CD4-positive, CD25-positive, alpha-beta regulatory T cell (primary cell): ENCODE measurements at regions not wholly inside any gene's neighbourhood (a gene's known extent, or its start where the extent isn't known, plus 50 kb on each side); places are given as distances from the start of the nearest gene placed in this dataset.
A peak's percentile ranks its signal among the peaks of the same experiment; 100 is the strongest.

ENCODE experiments used
- ATAC-seq, 2 donors: fragments of 150-1000 bp; cut with Tn5 transposase; one replicate each; pipeline ENCODE4 v1.10.0; 2021; ENCODE audit warnings: low read depth in 2 of 2, moderate number of reproducible peaks in 2 of 2, moderate library complexity in 1 of 2
- DNase-seq, 3 donors: peaks; one replicate each; pipeline versions ENCODE4 v3.0.0 to v3.0.0-alpha.2; 2012 to 2022; ENCODE audit warnings: mixed read lengths in 1 of 3
- H3K27ac ChIP-seq: one replicate; pipeline ENCODE4 v1.7.0; 2013; ENCODE audit warnings: mild to moderate bottlenecking, low read length; ENCODE audit not compliant: insufficient read depth, poor library complexity, severe bottlenecking
- H3K27me3 ChIP-seq: one replicate; pipeline ENCODE4 v1.7.0; 2013; ENCODE audit warnings: low read length; ENCODE audit not compliant: control insufficient read depth, insufficient read depth
- H3K36me3 ChIP-seq: one replicate; pipeline ENCODE4 v1.7.0; 2013; ENCODE audit warnings: mild to moderate bottlenecking, low read length, moderate library complexity; ENCODE audit not compliant: control insufficient read depth, insufficient read depth
- H3K4me1 ChIP-seq: 2 replicates; pipeline ENCODE4 v1.7.0; 2013; ENCODE audit warnings: mild to moderate bottlenecking, low read length; ENCODE audit not compliant: insufficient read depth, control insufficient read depth, poor library complexity, severe bottlenecking
- H3K4me3 ChIP-seq: one replicate; pipeline ENCODE4 v1.7.0; 2013; ENCODE audit warnings: low read depth, mild to moderate bottlenecking, low read length, moderate library complexity
- H3K9me3 ChIP-seq, 2 experiments: 1 replicate in 1 of 2; 2 replicates in 1 of 2; pipeline ENCODE4 v1.7.0; 2013; ENCODE audit warnings: low read length in 2 of 2, mild to moderate bottlenecking in 1 of 2, moderate library complexity in 1 of 2; ENCODE audit not compliant: control insufficient read depth in 2 of 2
- H3K27ac Mint-ChIP-seq, 3 donors: one replicate each; pipeline ENCODE4 v1.8.0; 2020 to 2022; ENCODE audit warnings: mild to moderate bottlenecking in 3 of 3, mixed read lengths in 3 of 3, moderate library complexity in 2 of 3
- H3K27me3 Mint-ChIP-seq: one replicate; pipeline ENCODE4 v1.8.0; 2022; ENCODE audit warnings: mild to moderate bottlenecking, mixed read lengths
- H3K36me3 Mint-ChIP-seq: one replicate; pipeline ENCODE4 v1.8.0; 2020; ENCODE audit warnings: mixed read lengths
- H3K4me1 Mint-ChIP-seq, 4 donors: one replicate each; pipeline ENCODE4 v1.8.0; 2020 to 2022; ENCODE audit warnings: mixed read lengths in 4 of 4, mild to moderate bottlenecking in 1 of 4
- H3K4me3 Mint-ChIP-seq, 4 donors: one replicate each; pipeline ENCODE4 v1.8.0; 2020 to 2022; ENCODE audit warnings: mild to moderate bottlenecking in 4 of 4, mixed read lengths in 4 of 4, moderate library complexity in 3 of 4
- H3K9me3 Mint-ChIP-seq, 7 donors: one replicate each; pipeline ENCODE4 v1.8.0; 2020 to 2022; ENCODE audit warnings: mixed read lengths in 7 of 7, mild to moderate bottlenecking in 3 of 7, moderate library complexity in 2 of 7

DNA sequence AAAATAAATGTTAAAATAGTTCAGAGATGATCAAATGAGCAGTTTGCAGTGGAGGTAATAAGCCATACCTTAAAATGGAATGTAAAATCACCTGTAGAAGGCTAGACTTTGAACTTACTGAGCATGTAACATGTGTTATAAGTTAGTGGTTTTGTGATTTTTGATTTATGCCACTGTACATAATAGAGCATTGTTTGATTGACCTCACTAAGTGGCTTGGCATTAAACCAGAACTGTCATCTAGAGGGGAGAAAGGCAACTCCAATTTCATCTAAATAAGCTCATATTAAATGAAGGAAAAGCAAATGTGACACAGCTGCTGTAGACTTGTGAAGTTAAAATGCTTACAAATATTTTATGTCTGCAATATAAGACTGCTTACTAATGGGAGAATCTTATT is 387.9 kb downstream of the ZIC1 start:
- no peaks in the 10 kb centered on the region for H3K36me3 Mint-ChIP-seq
- Histone ChIP-seq H3K4me1 (no peaks in the 10 kb centered on the region), H3K9me3 (no peaks in the 10 kb centered on the region), H3K36me3 (no peaks in the 10 kb centered on the region), H3K4me3 (no peak overlapping the region), H3K27me3 (no peaks in the 10 kb centered on the region), H3K27ac (no peak overlapping the region)
- peaks cover 0 to 8% (median 2%) of the 10 kb centered on the region in 7 donors for H3K9me3 Mint-ChIP-seq
- H3K4me3 Mint-ChIP-seq = no peak overlapping the region
- ATAC-seq (no peak), DNase-seq (no peak)
- no peaks in the 10 kb centered on the region for H3K27me3 Mint-ChIP-seq
- H3K27ac Mint-ChIP-seq = no peak overlapping the region
- no peaks in the 10 kb centered on the region for H3K4me1 Mint-ChIP-seq

DNA sequence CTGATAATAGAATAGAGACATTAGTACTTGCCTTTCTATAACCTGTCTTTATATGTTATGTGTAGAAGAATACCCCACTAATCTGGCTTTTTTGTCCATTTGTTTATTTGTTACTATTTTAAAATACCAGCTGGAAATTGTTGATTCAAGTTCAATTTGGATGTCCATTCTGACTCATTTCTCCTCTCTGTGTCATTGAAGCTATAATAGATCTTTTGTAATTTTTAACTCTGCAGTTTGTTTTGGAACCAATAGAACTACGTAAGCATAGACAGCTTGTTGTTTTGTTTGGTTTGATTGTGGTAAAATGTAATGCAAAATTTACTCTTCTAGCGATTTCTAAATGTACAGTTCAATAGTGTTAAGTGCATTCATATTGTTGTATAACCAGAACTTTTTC is 390.4 kb downstream of the ZIC1 start:
- no peaks in the 10 kb centered on the region for H3K4me1 ChIP-seq
- no peak overlapping the region for H3K4me3 ChIP-seq
- H3K4me3 Mint-ChIP-seq = no peak overlapping the region
- no peaks in the 10 kb centered on the region for H3K4me1 Mint-ChIP-seq
- no peaks in the 10 kb centered on the region for H3K27me3 ChIP-seq
- no peaks in the 10 kb centered on the region for H3K36me3 ChIP-seq
- H3K9me3 Mint-ChIP-seq = peaks cover 0 to 4% (median 2%) of the 10 kb centered on the region in 7 donors
- no peak overlapping the region for H3K27ac ChIP-seq
- H3K9me3 ChIP-seq = no peaks in the 10 kb centered on the region
- H3K27ac Mint-ChIP-seq = no peak overlapping the region
- no peak for ATAC-seq
- no peaks in the 10 kb centered on the region for H3K36me3 Mint-ChIP-seq
- DNase-seq = no peak
- no peaks in the 10 kb centered on the region for H3K27me3 Mint-ChIP-seq

DNA sequence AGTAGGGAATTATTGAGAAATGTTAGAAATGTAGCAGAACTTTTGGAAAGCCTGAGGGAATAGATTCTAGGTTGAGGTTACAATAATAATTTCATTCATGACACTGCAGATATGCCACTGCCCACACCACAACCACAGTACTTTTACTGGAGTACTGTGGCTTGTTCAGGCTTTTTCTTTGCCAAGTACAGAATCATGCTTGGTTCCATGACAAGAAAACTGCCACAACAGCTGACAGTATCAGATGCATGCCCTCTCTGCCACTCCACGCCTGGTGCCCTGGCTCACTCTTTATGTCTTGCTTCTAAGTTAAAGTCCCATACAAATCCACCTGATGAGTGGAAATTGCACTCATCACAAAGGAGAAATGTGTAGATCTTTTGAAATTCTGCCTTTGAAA is 398.6 kb downstream of the ZIC1 start:
- Mint-ChIP-seq H3K9me3 (peaks cover 0 to 13% (median 3%) of the 10 kb centered on the region in 7 donors), H3K4me3 (no peak overlapping the region), H3K4me1 (no peaks in the 10 kb centered on the region), H3K27ac (no peak overlapping the region), H3K27me3 (no peaks in the 10 kb centered on the region), H3K36me3 (no peaks in the 10 kb centered on the region)
- no peaks in the 10 kb centered on the region for H3K27me3 ChIP-seq
- H3K4me3 ChIP-seq = no peak overlapping the region
- DNase-seq = no peak
- no peak overlapping the region for H3K27ac ChIP-seq
- H3K36me3 ChIP-seq = no peaks in the 10 kb centered on the region
- ATAC-seq = no peak
- peaks cover 0 to 4% of the 10 kb centered on the region in 2 experiments for H3K9me3 ChIP-seq
- no peaks in the 10 kb centered on the region for H3K4me1 ChIP-seq

DNA sequence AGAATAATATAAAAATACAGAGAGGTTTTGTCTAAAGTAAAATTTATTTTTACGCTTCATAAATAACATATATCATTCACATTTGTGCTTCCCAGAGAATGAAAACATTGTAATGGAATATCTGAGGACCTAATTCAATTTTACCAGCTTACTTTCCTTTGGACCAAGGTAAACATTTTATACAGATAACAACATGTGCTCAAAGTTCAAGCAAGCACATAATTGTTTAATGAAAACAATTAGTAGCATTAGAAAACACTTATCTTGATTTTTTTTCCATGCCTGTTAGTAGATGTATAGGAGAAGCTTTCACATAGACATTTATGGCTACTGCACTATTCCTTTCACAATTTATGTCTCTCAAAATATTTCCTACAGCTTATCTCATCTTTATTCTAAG is 400.0 kb downstream of the ZIC1 start:
- Histone ChIP-seq H3K9me3 (peaks cover 0 to 4% of the 10 kb centered on the region in 2 experiments), H3K4me3 (no peak overlapping the region), H3K27ac (no peak overlapping the region), H3K4me1 (no peaks in the 10 kb centered on the region), H3K27me3 (no peaks in the 10 kb centered on the region), H3K36me3 (no peaks in the 10 kb centered on the region)
- no peak for ATAC-seq
- Mint-ChIP-seq H3K4me1 (no peaks in the 10 kb centered on the region), H3K27ac (no peak overlapping the region), H3K36me3 (no peaks in the 10 kb centered on the region), H3K27me3 (no peaks in the 10 kb centered on the region), H3K9me3 (peaks cover 0 to 17% (median 3%) of the 10 kb centered on the region in 7 donors), H3K4me3 (no peak overlapping the region)
- no peak for DNase-seq

DNA sequence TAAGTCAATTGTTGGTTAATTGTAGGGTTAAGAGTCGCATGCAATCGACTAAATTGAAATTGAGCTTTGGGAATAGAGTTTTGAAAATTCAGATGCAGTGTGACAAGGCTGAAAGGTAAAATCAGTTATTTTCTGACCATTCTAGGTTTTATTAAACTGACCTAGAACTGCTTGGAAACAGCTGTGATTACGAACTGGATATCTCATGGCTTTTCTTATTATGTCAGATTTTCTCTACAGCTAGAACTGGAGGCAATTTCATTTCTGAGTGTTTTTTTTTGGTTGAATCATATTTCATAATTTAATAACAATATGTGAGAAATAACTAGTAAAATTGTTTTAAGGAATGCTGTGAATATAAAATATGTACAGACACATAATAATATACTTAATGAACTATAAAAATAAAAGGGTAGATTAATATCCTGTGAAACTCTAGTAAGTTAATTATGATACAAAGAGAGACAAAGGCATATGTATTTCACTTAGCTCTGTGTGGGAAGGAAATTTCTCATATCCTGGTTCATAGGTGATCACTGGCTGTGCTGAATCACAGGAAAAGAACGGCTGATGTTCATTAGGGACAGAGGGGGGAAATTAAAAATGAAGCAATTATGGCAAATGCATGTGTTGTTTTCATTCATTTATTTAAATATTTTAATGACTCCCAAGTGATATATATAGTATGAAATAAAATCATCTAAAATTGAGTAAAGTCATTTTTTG is 403.2 kb downstream of the ZIC1 start:
- H3K36me3 Mint-ChIP-seq = no peaks in the 10 kb centered on the region
- ATAC-seq (no peak), DNase-seq (no peak)
- H3K27me3 ChIP-seq = no peaks in the 10 kb centered on the region
- H3K9me3 ChIP-seq = peaks cover 0 to 4% of the 10 kb centered on the region in 2 experiments
- H3K27ac Mint-ChIP-seq = no peak overlapping the region
- no peaks in the 10 kb centered on the region for H3K36me3 ChIP-seq
- no peak overlapping the region for H3K4me3 ChIP-seq
- H3K4me1 Mint-ChIP-seq = no peaks in the 10 kb centered on the region
- H3K27ac ChIP-seq = no peak overlapping the region
- H3K4me3 Mint-ChIP-seq = no peak overlapping the region
- no peaks in the 10 kb centered on the region for H3K4me1 ChIP-seq
- peaks cover 0 to 17% (median 3%) of the 10 kb centered on the region in 7 donors for H3K9me3 Mint-ChIP-seq
- H3K27me3 Mint-ChIP-seq = no peaks in the 10 kb centered on the region

DNA sequence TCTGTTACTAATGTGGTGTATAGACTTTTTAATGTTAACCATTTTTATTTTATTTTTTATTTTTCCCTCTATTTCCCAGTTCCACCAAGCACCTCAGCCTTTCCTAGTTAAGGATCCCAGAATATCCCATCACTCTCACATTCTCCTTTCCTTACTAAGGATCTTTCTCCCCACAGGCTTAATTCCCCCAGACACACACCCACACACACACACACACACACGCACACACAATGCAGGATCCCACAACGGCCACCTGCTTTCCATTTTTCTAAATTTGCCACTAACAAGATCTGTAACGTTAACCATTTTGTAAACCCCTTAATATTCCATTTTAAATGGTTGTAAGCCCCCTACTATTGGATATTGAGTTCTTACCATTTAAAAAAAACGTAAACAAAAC is 404.1 kb downstream of the ZIC1 start:
- Mint-ChIP-seq H3K4me3 (no peak overlapping the region), H3K27me3 (no peaks in the 10 kb centered on the region), H3K9me3 (peaks cover 0 to 17% (median 3%) of the 10 kb centered on the region in 7 donors), H3K27ac (no peak overlapping the region), H3K4me1 (no peaks in the 10 kb centered on the region), H3K36me3 (no peaks in the 10 kb centered on the region)
- H3K4me3 ChIP-seq = no peak overlapping the region
- H3K36me3 ChIP-seq = no peaks in the 10 kb centered on the region
- H3K27ac ChIP-seq = no peak overlapping the region
- no peak for DNase-seq
- H3K9me3 ChIP-seq = peaks cover 0 to 4% of the 10 kb centered on the region in 2 experiments
- ATAC-seq = no peak
- H3K4me1 ChIP-seq = no peaks in the 10 kb centered on the region
- no peaks in the 10 kb centered on the region for H3K27me3 ChIP-seq

DNA sequence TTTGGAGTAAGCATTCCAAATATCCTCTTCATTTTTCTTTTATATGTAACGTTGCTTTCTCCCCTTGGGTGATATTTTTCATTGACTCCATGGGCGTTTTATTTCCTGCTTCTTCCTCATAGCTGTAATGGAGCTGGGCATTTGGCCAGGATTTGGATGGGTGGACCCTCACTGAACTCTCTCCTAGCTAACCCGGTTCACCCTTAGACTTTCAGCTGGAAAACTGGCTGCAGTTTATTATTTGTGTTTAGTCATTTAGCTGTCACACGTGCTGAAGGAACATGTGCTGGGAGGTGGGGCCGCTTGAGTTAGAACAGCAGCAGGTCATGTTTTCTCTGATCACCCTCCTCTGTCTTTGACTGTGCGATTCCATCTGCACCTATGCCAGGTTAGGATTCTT is 407.6 kb downstream of the ZIC1 start:
- Histone ChIP-seq H3K27me3 (no peaks in the 10 kb centered on the region), H3K4me3 (no peak overlapping the region), H3K27ac (no peak overlapping the region), H3K36me3 (no peaks in the 10 kb centered on the region), H3K4me1 (no peaks in the 10 kb centered on the region), H3K9me3 (no peaks in the 10 kb centered on the region)
- H3K9me3 Mint-ChIP-seq = peaks cover 0 to 4% (median 0%) of the 10 kb centered on the region in 7 donors
- no peak overlapping the region for H3K27ac Mint-ChIP-seq
- H3K27me3 Mint-ChIP-seq = no peaks in the 10 kb centered on the region
- H3K4me1 Mint-ChIP-seq = no peaks in the 10 kb centered on the region
- no peaks in the 10 kb centered on the region for H3K36me3 Mint-ChIP-seq
- ATAC-seq = no peak
- no peak overlapping the region for H3K4me3 Mint-ChIP-seq
- DNase-seq = no peak

DNA sequence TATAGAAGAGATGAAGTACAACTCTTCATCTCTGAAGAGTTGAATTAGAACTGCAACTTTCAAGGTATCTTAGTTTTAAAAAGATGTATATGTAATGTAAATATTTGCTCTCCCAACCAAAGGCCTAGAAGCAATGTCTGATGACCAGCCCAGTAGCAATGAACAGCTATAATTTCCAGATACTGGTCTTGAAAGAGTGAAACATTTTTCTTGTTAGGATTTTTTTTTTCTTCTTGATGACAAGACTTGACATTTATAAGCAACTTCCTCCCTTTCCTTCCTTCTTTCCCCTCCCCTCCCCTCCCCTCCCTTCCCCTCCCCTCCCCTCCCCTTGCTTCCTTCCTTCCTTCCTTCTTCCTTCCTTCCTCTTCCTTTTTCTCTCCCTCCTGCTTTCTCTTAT is 423.4 kb downstream of the ZIC1 start:
- H3K4me1 Mint-ChIP-seq = no peaks in the 10 kb centered on the region
- Histone ChIP-seq H3K9me3 (no peaks in the 10 kb centered on the region), H3K4me3 (no peak overlapping the region), H3K27me3 (no peaks in the 10 kb centered on the region), H3K4me1 (no peaks in the 10 kb centered on the region), H3K27ac (no peak overlapping the region), H3K36me3 (no peaks in the 10 kb centered on the region)
- peak overlapping the region in 1 of 3 donors; percentile 94 for H3K27ac Mint-ChIP-seq
- no peak for DNase-seq
- peaks cover 0 to 5% (median 2%) of the 10 kb centered on the region in 7 donors for H3K9me3 Mint-ChIP-seq
- no peak for ATAC-seq
- H3K27me3 Mint-ChIP-seq = no peaks in the 10 kb centered on the region
- H3K4me3 Mint-ChIP-seq = no peak overlapping the region
- no peaks in the 10 kb centered on the region for H3K36me3 Mint-ChIP-seq
